ENCODE measurements at regions not wholly inside any gene's neighbourhood (a gene's known extent, or its start where the extent isn't known, plus 50 kb on each side); places are given as distances from the start of the nearest gene placed in this dataset.

GRCh38 chrY:15593476-15594160, 1069.3 kb downstream of the NLGN4Y start:
- TF ChIP-seq POLR2A (IDR thresholded peaks at IDR 0.05; ENCODE audit: low read length) (no peak), CTCF (IDR thresholded peaks at IDR 0.05) (no peak), REST (IDR thresholded peaks at IDR 0.05) (no peak), RCOR1 (IDR thresholded peaks at IDR 0.05; ENCODE audit: low read depth, low read length) (no peak)

Data from A549 (cell line).